GM18873 (cell line): ENCODE measurements at regions not wholly inside any gene's neighbourhood (a gene's known extent, or its start where the extent isn't known, plus 50 kb on each side); places are given as distances from the start of the nearest gene placed in this dataset.

Experiments
- ATAC-seq: cut with Tn5 transposase; IDR thresholded peaks from one replicate; pipeline ENCODE4 v1.9.1; 2021; ENCODE audit warnings: mild to moderate bottlenecking, moderate library complexity, moderate number of reproducible peaks; ENCODE audit not compliant: unreplicated experiment, low FRiP score

GRCh38 chr10:91694170-91694794, 61.4 kb upstream of the PPP1R3C start:
- ATAC-seq, result no peak

- ATAC-seq, result no peak
These were observed 59.1 kb upstream of the PPP1R3C start for GRCh38 chr10:91691981-91692380.

DNA sequence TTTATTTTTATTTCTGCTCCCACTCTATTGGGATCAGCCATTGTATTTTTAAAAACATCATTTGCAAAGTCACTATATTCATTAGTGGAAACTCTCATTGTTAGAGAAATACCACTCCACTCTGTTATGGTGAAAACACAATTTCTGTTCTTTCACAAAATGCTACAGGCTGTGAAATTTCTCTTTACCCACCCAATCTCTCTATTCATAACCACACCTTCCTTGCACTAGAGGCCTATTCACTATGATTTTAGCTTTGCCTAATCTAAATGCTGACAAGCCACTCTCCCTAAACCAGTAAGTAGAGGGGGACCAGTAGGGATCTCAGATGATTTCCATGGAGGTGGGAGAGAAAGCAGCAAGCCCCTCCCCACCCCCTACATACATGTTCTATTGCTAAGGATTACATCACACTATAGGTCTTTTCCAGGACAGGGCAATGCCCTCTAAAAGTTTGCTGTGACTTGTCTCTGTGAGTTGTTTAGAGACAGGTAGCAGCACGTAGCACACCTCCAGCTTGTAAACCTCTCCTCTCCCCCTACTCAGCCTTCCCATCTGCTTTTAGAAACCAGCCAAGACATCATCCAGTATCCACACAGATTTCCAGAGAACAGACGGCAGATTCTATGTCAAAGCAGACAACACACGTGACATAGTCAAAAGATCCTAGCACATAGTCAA, 58.3 kb upstream of the PPP1R3C start:
- ATAC-seq, result no peak

DNA sequence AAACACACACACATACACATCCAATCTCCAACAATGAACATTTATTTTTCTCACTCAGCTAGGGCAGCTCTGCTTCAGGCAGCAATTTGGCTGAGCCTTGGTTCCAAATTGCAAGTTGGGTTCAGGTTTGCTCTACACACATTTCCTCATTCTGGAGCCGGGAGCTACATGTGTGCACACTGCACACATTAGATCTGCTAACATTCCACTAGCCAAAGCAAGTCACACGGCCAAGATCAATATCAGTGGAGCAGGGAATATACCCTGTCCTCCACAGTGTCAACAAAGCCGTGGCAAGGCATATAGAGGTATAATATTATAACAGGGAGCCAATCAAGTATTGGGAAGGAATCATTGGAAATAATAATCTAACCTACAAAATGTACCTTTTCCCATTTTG, 57.5 kb upstream of the PPP1R3C start:
- no peak for ATAC-seq

DNA sequence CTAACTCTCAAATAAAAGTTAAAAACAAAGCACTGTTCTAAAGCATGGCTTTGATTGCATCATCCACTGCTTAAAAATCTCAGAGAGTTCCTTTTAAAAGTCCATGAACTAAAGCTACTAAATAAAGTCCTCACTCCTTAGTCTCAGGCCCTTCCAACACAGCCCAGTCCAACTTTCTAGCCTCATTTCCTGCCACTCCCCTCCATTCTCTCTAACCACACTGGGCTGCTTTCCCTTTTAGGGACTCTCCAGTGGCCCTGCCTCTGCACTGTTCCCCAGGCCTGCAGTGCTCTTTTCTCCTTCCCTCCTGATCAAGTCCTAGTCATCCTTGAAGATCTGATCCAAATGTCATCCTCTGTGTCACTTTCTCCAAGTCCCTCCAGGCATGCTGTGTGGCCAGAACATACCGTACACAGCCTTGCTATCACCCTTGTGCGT, 56.9 kb upstream of the PPP1R3C start:
- ATAC-seq, result no peak

DNA sequence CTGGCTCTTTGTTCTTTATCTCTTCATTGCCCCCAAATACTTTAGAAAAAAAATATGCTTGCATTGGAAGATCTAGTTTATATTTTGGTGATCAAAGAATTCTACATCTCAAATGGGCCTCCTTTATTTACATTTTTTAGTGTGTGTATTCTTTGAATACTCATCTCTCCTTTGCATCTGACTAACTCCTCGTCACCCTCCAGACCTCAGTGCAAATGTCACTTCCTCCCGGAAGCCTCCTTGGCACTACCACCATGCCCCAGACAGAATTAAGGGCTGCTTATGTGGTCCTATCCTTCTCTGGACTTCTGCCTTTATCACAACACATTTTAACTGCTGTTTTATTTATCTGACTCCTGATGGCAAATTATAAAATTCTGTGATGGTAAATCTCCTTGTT, 52.0 kb upstream of the PPP1R3C start:
- ATAC-seq, result no peak

DNA sequence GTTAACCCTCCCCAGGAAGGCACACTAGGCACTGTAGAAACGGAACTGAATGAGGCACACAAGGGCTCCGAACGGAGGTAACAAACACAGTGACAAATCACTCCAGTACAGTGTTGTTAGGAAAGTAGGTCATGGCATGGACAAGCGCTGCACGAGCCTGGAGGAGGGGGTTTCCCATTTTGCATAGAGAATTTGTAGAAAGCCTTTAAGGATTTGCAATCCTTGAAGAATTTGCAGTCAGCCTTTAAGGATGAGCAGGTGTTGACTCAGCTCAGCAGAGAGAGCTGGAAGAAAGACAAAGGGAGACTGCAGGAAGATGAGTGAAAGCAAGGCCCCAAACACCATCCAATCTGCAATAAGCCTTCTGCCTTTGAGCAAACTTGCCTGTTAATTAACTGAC, 51.1 kb upstream of the PPP1R3C start:
- no peak for ATAC-seq

GRCh38 chr10:91682912-91683311, 50.0 kb upstream of the PPP1R3C start:
- no peak for ATAC-seq
